ENCODE measurements at regions not wholly inside any gene's neighbourhood (a gene's known extent, or its start where the extent isn't known, plus 50 kb on each side); places are given as distances from the start of the nearest gene placed in this dataset.

GRCh38 chr2:37871456-37872191 is 53.5 kb upstream of the RMDN2 start:
- TF ChIP-seq CTCF (conservative IDR thresholded peaks at IDR 0.05 in 1 of 2, IDR thresholded peaks at IDR 0.05 in 1 of 2; ENCODE audit: low read depth in 1 of 2, low read length in 2 of 2) (no peak), EZH2 (IDR thresholded peaks at IDR 0.05; ENCODE audit: low read length, missing control alignments) (no peak)
